ENCODE measurements at regions not wholly inside any gene's neighbourhood (a gene's known extent, or its start where the extent isn't known, plus 50 kb on each side); places are given as distances from the start of the nearest gene placed in this dataset.

DNA sequence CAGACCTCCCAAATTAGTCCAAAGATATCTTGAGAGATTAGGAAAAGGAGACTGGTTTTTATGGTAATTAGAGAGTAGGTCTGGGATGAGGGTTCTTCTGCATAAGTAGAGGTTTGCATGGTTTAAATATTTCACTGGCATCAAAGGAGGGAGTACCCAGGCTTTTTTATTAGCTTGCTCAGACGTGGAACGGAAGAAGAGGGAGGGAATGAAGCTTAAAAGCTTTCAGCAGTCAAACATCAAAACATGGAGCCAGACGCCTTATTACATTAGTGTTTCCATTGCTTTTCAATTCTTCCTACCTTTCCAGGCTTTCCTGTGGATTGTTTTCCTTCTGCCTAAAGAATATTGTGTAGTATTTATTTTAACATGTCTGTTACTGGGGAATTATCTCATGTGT lies 342.1 kb upstream of the SOX2 start:
- no peaks in the 10 kb centered on the region for H3K9me3 Mint-ChIP-seq
- no peak for DNase-seq
- H3K36me3 Mint-ChIP-seq (ENCODE audit: low read depth): no peaks in the 10 kb centered on the region
- peaks cover 14% of the 10 kb centered on the region for H3K4me1 Mint-ChIP-seq
- H3K4me3 Mint-ChIP-seq: no peak overlapping the region
- TF ChIP-seq, protein P1, sequence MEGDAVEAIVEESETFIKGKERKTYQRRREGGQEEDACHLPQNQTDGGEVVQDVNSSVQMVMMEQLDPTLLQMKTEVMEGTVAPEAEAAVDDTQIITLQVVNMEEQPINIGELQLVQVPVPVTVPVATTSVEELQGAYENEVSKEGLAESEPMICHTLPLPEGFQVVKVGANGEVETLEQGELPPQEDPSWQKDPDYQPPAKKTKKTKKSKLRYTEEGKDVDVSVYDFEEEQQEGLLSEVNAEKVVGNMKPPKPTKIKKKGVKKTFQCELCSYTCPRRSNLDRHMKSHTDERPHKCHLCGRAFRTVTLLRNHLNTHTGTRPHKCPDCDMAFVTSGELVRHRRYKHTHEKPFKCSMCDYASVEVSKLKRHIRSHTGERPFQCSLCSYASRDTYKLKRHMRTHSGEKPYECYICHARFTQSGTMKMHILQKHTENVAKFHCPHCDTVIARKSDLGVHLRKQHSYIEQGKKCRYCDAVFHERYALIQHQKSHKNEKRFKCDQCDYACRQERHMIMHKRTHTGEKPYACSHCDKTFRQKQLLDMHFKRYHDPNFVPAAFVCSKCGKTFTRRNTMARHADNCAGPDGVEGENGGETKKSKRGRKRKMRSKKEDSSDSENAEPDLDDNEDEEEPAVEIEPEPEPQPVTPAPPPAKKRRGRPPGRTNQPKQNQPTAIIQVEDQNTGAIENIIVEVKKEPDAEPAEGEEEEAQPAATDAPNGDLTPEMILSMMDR (IDR thresholded peaks at IDR 0.05): no peak
- H3K27me3 Mint-ChIP-seq (ENCODE audit: low read depth, poor library complexity): no peaks in the 10 kb centered on the region
- H3K27ac Mint-ChIP-seq: no peak overlapping the region

- Mint-ChIP-seq H3K36me3 (ENCODE audit: low read depth) (no peaks in the 10 kb centered on the region), H3K4me1 (peaks cover 23% of the 10 kb centered on the region), H3K4me3 (no peak overlapping the region), H3K27me3 (ENCODE audit: low read depth, poor library complexity) (no peaks in the 10 kb centered on the region), H3K9me3 (no peaks in the 10 kb centered on the region), H3K27ac (no peak overlapping the region)
- DNase-seq: no peak
- TF ChIP-seq, protein P1 (IDR thresholded peaks at IDR 0.05): no peak
Measured at GRCh38 chr3:181363231-181363630, 348.5 kb upstream of the SOX2 start.

DNA sequence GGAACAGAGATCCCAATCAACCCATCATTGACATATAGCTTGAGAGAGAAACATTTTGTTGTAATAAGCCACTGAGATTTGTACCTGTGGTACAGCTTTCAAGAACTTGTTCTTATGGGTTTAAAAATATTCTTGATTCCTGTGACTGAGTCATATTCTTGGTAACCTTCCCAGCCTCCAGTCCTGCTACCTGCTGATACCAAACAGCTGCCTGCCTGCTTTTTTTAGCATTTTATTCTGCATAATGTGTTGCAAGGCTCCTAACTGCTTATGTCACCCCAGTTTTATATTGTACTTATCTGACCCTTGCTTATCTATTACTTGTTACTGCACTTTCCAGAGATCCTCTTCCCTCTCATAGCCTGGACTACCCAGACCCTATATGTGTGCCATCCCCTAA lies 349.3 kb upstream of the SOX2 start:
- TF ChIP-seq, protein P1 (IDR thresholded peaks at IDR 0.05): no peak
- Mint-ChIP-seq H3K9me3 (no peaks in the 10 kb centered on the region), H3K27ac (no peak overlapping the region), H3K36me3 (ENCODE audit: low read depth) (no peaks in the 10 kb centered on the region), H3K4me1 (peaks cover 23% of the 10 kb centered on the region), H3K4me3 (no peak overlapping the region), H3K27me3 (ENCODE audit: low read depth, poor library complexity) (no peaks in the 10 kb centered on the region)
- DNase-seq: no peak

DNA sequence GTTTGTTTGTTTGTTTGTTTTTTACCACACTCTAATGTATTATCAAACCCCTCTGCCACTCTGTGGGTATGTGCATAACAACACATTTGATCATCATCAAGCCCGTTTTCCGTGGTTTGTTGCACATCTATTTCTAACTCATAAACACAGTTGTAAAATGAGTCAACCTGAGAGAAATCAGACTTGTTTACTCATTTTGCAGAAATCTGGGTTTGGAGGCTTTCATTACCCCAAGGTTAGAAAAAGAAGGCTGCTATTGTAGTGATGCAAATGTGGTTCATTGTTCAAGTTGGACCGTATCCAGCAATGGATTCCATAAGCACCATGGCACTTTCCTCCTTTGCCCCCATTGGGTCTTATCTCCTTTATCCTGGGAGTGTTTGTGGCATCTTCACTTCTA lies 353.2 kb upstream of the SOX2 start:
- peaks cover 19% of the 10 kb centered on the region for H3K4me1 Mint-ChIP-seq
- TF ChIP-seq, protein P1 (IDR thresholded peaks at IDR 0.05): no peak
- H3K27ac Mint-ChIP-seq: no peak overlapping the region
- H3K36me3 Mint-ChIP-seq (ENCODE audit: low read depth): no peaks in the 10 kb centered on the region
- H3K27me3 Mint-ChIP-seq (ENCODE audit: low read depth, poor library complexity): no peaks in the 10 kb centered on the region
- H3K4me3 Mint-ChIP-seq: no peak overlapping the region
- H3K9me3 Mint-ChIP-seq: no peaks in the 10 kb centered on the region
- no peak for DNase-seq

- H3K4me1 Mint-ChIP-seq: peaks cover 15% of the 10 kb centered on the region
- TF ChIP-seq, protein P1 (IDR thresholded peaks at IDR 0.05): no peak
- DNase-seq: no peak
- H3K4me3 Mint-ChIP-seq: no peak overlapping the region
- H3K27ac Mint-ChIP-seq: no peak overlapping the region
- H3K36me3 Mint-ChIP-seq (ENCODE audit: low read depth): no peaks in the 10 kb centered on the region
- no peaks in the 10 kb centered on the region for H3K27me3 Mint-ChIP-seq (ENCODE audit: low read depth, poor library complexity)
- H3K9me3 Mint-ChIP-seq: no peaks in the 10 kb centered on the region
Measured at GRCh38 chr3:181358060-181358459, 353.7 kb upstream of the SOX2 start.

DNA sequence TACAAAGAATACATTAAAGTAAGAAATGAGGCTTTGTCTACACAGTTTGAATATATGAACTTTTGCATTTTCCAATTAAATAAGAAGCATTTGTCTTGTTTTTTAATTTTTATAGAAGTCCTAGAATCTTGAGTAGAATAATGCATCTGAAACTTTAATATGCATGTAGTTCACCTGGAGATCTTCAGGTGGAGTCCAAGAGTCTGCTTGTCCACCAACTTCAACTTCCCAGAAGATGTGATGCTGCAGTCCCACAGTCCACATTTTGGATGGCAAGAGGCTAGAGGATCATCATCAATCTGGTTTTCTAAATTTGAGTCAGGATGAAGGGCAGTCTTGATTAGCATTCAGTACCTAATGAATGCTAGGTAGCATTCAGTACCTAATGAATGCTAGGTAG lies 357.6 kb upstream of the SOX2 start:
- H3K9me3 Mint-ChIP-seq: no peaks in the 10 kb centered on the region
- no peak overlapping the region for H3K27ac Mint-ChIP-seq
- no peaks in the 10 kb centered on the region for H3K36me3 Mint-ChIP-seq (ENCODE audit: low read depth)
- H3K27me3 Mint-ChIP-seq (ENCODE audit: low read depth, poor library complexity): peaks cover 4% of the 10 kb centered on the region
- H3K4me3 Mint-ChIP-seq: no peak overlapping the region
- TF ChIP-seq, protein P1 (IDR thresholded peaks at IDR 0.05): no peak
- no peak for DNase-seq
- H3K4me1 Mint-ChIP-seq: peaks cover 12% of the 10 kb centered on the region
